Erythroblast (primary cell): ENCODE measurements at regions not wholly inside any gene's neighbourhood (a gene's known extent, or its start where the extent isn't known, plus 50 kb on each side); places are given as distances from the start of the nearest gene placed in this dataset.

Experiments
- DNase-seq, 2 experiments: peaks; one replicate each; lab custom pipeline; 2025; lab: John Stamatoyannopoulos, UW
- GATA1 ChIP-seq: IDR thresholded peaks from 2 replicates; pipeline ENCODE4 v1.6.1; 2011; ENCODE audit warnings: low read depth, mild to moderate bottlenecking, control low read depth, low read length, moderate library complexity
- POLR2A ChIP-seq: IDR thresholded peaks from 2 replicates; pipeline ENCODE4 v1.6.1; 2011; ENCODE audit warnings: mild to moderate bottlenecking, low read length

- DNase-seq = no peak
- no peak for TF ChIP-seq GATA1
These were observed 536.0 kb upstream of the C16orf82 start for GRCh38 chr16:26530584-26531289.

DNA sequence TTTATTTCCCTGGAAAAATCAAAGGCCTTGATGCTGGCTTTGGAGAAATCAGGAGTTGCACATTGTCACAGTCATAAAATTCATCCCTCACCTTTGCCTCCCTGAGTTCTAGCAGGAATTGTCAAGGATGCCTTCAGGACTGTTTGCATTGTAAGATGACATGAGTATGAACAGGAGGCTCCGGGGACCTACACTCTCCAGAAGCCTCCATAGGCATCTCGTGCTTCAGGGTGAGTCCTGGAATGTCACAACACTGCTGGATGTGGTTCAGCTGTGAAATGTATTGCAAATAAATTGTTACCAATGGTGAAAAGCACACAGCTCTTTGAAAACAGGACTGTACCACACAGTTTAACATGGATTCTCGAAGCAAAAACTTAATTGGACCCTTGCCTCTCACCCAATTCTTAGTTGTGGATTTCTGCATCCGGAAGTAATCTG, 535.4 kb upstream of the C16orf82 start:
- TF ChIP-seq POLR2A = no peak
- no peak for TF ChIP-seq GATA1
- no peak for DNase-seq

DNA sequence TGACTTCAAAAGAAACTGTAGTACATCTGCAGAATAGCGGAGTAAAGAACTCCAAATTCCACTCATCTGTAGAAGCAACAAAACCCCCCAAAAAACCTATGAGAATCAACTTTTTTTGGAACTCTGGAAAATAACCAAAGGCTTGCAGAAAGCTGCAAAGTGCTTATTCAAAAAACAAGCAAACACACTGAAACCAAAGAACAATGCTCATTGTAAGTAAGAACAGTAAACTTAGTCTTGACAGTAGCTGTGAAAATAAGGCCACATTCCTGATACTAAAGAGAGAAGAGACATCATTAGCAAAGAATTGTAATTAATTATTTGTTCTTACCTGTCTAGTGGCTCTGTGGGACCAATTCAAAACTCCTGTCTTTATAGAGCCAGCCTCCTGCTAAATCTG, 534.3 kb upstream of the C16orf82 start:
- no peak for TF ChIP-seq GATA1
- TF ChIP-seq POLR2A = no peak
- no peak for DNase-seq

DNA sequence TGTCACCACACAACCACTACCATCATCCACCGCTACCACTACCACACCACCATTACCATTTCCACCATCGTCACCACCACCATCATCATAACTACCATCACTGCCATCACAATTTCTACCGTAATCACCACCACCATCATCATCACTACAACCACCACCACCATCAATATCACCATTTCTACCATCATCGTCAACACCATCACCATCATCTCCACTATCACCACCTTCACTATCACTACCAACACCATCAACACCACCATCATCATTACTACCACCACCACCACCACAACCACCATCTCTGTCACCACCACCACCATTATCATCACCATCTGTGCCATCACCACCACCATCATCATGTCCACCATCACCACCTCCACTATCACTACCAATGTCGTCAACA, 524.5 kb upstream of the C16orf82 start:
- TF ChIP-seq POLR2A (no peak), GATA1 (no peak)

GRCh38 chr16:26546573-26546972, 520.2 kb upstream of the C16orf82 start:
- TF ChIP-seq GATA1 (no peak), POLR2A (no peak)

More for the DNA sequence above, 524.5 kb upstream of the C16orf82 start:
- no peak for DNase-seq

DNA sequence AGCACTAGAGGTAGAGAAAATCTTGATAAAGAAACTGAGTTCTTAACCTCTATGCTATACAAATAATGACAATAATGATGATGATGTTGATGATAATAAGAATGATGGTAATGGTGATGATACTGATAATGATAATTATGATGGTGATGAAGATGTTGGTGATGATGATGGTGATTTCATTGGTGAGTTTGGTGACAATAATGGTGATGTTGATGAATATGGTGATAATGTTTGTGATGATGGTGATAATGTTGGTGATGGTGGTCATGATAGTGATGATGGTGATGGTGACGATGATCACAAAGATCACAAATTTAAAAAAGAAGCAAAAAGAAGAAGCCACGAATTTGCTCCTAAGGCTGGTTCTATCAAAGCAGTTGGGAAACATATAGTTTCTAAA, 519.0 kb upstream of the C16orf82 start:
- TF ChIP-seq GATA1 (no peak), POLR2A (no peak)
- no peak for DNase-seq

More at GRCh38 chr16:26546573-26546972, 520.2 kb upstream of the C16orf82 start:
- DNase-seq = no peak

DNA sequence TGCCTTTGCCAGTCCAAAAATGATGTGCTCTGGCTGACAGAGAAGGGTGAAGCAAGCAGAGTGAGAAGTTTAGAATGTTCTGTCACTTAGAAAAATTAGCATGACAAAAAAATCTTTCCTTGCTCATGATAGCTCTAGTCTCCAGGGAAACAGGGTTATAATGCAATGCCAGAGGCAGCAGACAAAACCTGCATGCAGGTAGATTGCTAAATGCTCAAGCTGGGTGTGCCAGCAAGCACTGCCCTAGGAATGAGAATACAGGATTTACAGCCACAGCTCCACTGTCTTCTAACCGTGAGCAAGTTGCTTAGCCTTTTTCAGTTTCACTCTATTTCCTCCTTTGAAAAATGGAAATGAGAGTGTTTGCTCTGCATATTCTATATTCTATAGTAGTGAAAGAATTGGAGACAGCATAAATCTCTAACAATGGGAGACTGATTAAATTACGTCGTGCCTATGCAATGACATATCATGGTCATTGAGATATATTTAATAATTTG, 516.6 kb upstream of the C16orf82 start:
- no peak for DNase-seq
- TF ChIP-seq POLR2A = no peak
- no peak for TF ChIP-seq GATA1

- no peak for DNase-seq
- TF ChIP-seq GATA1 (no peak), POLR2A (no peak)
These were observed 512.7 kb upstream of the C16orf82 start for GRCh38 chr16:26554030-26554429.

GRCh38 chr16:26561303-26561702, 505.4 kb upstream of the C16orf82 start:
- no peak for TF ChIP-seq POLR2A
- no peak for DNase-seq

DNA sequence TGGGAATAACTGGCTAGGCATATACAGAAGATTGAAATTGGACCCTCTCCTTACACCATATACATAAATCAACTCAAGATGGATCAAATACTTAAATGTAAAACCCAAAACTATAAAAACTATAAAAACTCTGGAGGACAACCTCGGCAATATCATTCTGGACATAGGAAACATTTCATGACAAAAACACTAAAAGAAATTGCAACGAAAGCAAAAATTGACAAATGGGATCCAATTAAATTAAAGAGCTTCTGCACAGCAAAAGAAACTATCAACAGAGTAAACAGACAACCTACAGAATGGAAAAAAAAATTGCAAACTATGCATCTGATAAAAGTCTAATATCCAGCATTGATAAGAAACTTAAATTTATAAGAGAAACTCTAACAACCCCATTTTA, 503.7 kb upstream of the C16orf82 start:
- TF ChIP-seq GATA1 (no peak), POLR2A (no peak)
- DNase-seq = no peak

DNA sequence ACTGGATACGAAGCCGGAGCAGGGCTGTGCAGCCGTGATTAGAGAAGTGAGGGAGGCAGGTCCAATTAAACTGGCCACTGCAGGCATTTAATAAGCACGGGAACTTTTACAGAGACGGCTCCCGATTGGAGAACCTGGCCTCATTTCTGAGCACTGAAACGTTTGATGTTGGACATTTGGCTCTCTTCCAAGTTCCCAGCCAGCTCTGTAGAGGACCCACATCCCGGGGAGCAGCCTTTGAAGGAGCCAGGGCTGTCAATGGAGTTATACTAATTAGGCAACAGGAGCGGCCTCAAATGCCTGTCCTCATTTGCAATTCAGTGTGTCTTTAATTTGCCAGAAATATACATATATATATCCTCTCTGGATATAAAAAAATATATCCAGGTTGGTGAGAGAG, 499.4 kb upstream of the C16orf82 start:
- DNase-seq = no peak
- TF ChIP-seq GATA1 = no peak
- no peak for TF ChIP-seq POLR2A

DNA sequence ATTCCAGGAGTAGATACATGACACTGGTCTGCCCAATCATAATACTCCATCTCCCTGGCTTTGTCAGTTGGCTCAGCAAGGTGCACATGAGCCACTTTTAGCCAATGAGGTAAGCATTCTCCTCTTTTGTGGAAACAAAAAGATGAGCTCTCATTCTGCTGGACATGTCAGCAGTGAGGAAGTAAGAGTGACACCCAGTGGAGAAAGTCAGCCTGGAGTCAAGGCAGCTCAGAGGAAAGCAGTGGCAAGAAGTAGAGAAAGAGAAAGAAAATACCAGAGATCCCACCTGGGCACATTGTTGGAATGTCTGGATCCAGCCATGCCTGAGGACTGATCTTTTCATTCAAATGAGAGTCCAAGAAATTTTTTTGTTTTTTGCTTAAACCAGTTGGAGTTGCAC, 496.9 kb upstream of the C16orf82 start:
- TF ChIP-seq POLR2A = no peak
- no peak for TF ChIP-seq GATA1
- DNase-seq = no peak

- no peak for DNase-seq
- no peak for TF ChIP-seq POLR2A
- no peak for TF ChIP-seq GATA1
These were observed 488.0 kb upstream of the C16orf82 start for GRCh38 chr16:26578748-26579147.

GRCh38 chr16:26583803-26584202, 482.9 kb upstream of the C16orf82 start:
- DNase-seq = no peak
- no peak for TF ChIP-seq GATA1

GRCh38 chr16:26593700-26594099, 473.0 kb upstream of the C16orf82 start:
- TF ChIP-seq GATA1 (no peak), POLR2A (no peak)
- DNase-seq = no peak
